ENCODE measurements at regions not wholly inside any gene's neighbourhood (a gene's known extent, or its start where the extent isn't known, plus 50 kb on each side); places are given as distances from the start of the nearest gene placed in this dataset.

GRCh38 chr4:177671387-177671786 lies 229.2 kb upstream of the AGA start:
- TF ChIP-seq CTCF (IDR thresholded peaks at IDR 0.05) (no peak), POLR2A (IDR thresholded peaks at IDR 0.05) (no peak)
